ENCODE measurements at regions not wholly inside any gene's neighbourhood (a gene's known extent, or its start where the extent isn't known, plus 50 kb on each side); places are given as distances from the start of the nearest gene placed in this dataset.

DNA sequence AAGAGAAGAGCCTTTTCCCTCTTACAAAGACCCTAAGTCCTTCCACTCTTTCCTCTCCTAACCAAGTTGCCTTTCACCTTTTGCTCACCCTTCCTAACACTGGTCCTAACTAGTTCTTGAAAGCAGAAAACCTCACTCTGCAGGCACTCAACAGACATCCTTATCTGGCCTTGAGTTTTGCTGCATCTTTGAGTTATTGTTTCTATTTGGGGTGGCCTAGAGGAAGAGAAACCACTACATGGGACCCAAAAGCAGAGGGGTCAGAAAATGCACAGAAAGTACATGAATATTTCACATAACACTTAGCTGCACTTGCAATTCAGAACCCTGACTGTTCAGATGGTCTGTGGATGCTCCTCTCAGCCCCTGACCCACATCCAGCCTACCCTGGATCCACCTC lies 178.3 kb upstream of the SYT6 start:
- H3K4me3 ChIP-seq (ENCODE audit: low read length in 2 of 2) = no peak overlapping the region
- H3K27me3 ChIP-seq (ENCODE audit: control insufficient read depth in 2 of 2, insufficient read depth in 2 of 2, low read length in 2 of 2) = no peaks in the 10 kb centered on the region
- no peaks in the 10 kb centered on the region for H3K36me3 ChIP-seq (ENCODE audit: control insufficient read depth in 2 of 2, insufficient read depth in 2 of 2, low read length in 2 of 2)
- H3K4me1 ChIP-seq (ENCODE audit: control insufficient read depth in 2 of 2, insufficient read depth in 2 of 2, low read length in 2 of 2) = no peaks in the 10 kb centered on the region
- H3K9ac ChIP-seq (ENCODE audit: low read depth in 1 of 2, low read length in 2 of 2) = no peak overlapping the region
- H3K9me3 ChIP-seq (ENCODE audit: control insufficient read depth in 2 of 2, low read length in 2 of 2) = no peaks in the 10 kb centered on the region
- no peak overlapping the region for H3K27ac ChIP-seq (ENCODE audit: low read depth in 2 of 2, low read length in 2 of 2)

DNA sequence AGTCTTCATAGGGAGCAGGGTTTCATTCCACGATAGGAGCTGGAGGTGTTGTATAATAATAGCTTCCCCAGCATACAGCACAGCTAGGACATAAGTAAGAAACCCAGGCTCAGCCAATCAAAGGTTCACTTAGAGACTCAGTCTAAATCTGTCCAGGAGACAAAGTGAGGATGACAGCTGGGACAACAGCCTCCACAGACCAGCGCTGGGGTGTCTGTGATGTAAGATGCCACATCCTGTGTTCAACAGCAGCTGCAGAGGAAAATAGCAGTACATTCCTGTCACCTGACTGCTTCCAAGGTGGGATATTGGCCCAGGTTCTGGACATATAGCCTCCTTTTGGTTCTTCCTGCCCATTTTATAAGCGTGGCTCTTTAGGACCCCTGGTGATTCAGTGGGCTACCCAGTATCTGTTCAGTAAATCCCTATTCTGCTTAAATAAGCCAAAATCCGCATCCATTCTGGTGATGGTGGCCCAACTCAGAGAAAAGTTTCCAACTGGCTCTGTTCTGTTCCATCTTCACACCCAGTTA lies 176.8 kb upstream of the SYT6 start:
- Histone ChIP-seq H3K4me1 (ENCODE audit: control insufficient read depth in 2 of 2, insufficient read depth in 2 of 2, low read length in 2 of 2) (no peaks in the 10 kb centered on the region), H3K27me3 (ENCODE audit: control insufficient read depth in 2 of 2, insufficient read depth in 2 of 2, low read length in 2 of 2) (no peaks in the 10 kb centered on the region), H3K36me3 (ENCODE audit: control insufficient read depth in 2 of 2, insufficient read depth in 2 of 2, low read length in 2 of 2) (no peaks in the 10 kb centered on the region), H3K4me3 (ENCODE audit: low read length in 2 of 2) (no peak overlapping the region), H3K27ac (ENCODE audit: low read depth in 2 of 2, low read length in 2 of 2) (no peak overlapping the region), H3K9me3 (ENCODE audit: control insufficient read depth in 2 of 2, low read length in 2 of 2) (no peaks in the 10 kb centered on the region), H3K9ac (ENCODE audit: low read depth in 1 of 2, low read length in 2 of 2) (no peak overlapping the region)

DNA sequence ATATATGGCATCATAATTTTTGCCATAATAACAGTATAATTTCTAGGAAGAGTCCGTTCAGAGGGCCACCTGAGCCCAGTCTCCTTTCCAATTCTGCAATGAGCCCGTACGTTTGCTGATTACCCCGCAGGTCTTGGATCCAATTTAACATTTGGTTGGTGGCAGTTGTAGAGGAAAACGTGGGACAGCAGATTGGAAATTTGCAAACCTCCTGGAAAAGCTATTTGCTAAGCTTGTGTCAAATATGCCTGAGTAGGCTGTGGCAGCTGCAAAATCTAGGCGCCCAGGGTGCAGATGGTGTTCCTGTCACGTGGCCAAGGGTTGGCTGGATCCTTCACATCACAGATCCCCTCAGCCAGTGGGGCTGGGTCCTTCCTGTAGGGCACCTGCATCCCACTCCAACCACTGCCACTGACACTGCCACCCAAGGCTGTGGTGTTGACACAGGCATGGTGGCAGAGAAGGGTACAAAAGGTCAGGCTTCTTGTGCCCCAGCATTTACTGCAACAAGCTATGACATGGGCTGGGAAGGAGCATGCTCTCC lies 174.8 kb upstream of the SYT6 start:
- H3K9ac ChIP-seq (ENCODE audit: low read depth in 1 of 2, low read length in 2 of 2) = no peak overlapping the region
- H3K27me3 ChIP-seq (ENCODE audit: control insufficient read depth in 2 of 2, insufficient read depth in 2 of 2, low read length in 2 of 2) = no peaks in the 10 kb centered on the region
- no peaks in the 10 kb centered on the region for H3K4me1 ChIP-seq (ENCODE audit: control insufficient read depth in 2 of 2, insufficient read depth in 2 of 2, low read length in 2 of 2)
- H3K9me3 ChIP-seq (ENCODE audit: control insufficient read depth in 2 of 2, low read length in 2 of 2) = no peaks in the 10 kb centered on the region
- no peak overlapping the region for H3K27ac ChIP-seq (ENCODE audit: low read depth in 2 of 2, low read length in 2 of 2)
- H3K4me3 ChIP-seq (ENCODE audit: low read length in 2 of 2) = no peak overlapping the region
- no peaks in the 10 kb centered on the region for H3K36me3 ChIP-seq (ENCODE audit: control insufficient read depth in 2 of 2, insufficient read depth in 2 of 2, low read length in 2 of 2)

- H3K4me3 ChIP-seq (ENCODE audit: low read length in 2 of 2) = no peak overlapping the region
- H3K4me1 ChIP-seq (ENCODE audit: control insufficient read depth in 2 of 2, insufficient read depth in 2 of 2, low read length in 2 of 2) = no peaks in the 10 kb centered on the region
- no peaks in the 10 kb centered on the region for H3K27me3 ChIP-seq (ENCODE audit: control insufficient read depth in 2 of 2, insufficient read depth in 2 of 2, low read length in 2 of 2)
- H3K9ac ChIP-seq (ENCODE audit: low read depth in 1 of 2, low read length in 2 of 2) = no peak overlapping the region
- H3K36me3 ChIP-seq (ENCODE audit: control insufficient read depth in 2 of 2, insufficient read depth in 2 of 2, low read length in 2 of 2) = no peaks in the 10 kb centered on the region
- H3K27ac ChIP-seq (ENCODE audit: low read depth in 2 of 2, low read length in 2 of 2) = no peak overlapping the region
- no peaks in the 10 kb centered on the region for H3K9me3 ChIP-seq (ENCODE audit: control insufficient read depth in 2 of 2, low read length in 2 of 2)
Observed at GRCh38 chr1:114324662-114324965, 170.9 kb upstream of the SYT6 start.

DNA sequence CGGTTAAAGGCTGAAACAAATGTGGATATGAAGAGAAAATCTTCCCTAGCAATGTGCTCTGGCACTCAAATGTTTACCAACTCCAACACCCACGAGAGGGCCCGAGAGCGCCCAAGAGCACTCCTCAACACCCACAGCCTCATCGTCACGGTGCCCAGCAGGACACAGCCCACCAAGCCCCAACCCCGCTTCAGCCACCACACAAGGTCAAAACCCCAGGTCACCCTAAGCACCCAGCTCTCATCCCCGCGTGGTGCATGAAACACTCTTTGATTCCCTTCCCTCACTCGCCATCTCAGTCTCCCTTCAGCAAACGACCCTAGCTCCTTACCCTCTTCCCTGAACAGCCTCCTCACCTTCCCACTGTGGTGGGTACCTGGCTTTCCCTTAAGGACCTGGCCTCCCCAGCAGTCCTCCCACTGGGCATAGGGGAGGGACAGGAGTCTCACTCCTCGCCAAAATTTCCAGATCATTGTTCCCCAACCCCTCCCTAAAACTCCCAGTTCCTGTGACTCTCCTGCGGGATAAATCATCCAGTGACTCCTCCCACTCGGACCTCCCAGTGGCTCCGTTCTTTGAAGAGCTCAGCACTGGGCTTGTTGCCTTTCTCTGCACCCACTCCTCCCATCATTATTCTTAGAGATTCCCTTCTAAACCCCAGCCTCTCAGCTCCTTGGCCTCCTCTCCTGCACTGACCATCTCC lies 170.4 kb upstream of the SYT6 start:
- no peaks in the 10 kb centered on the region for H3K27me3 ChIP-seq (ENCODE audit: control insufficient read depth in 2 of 2, insufficient read depth in 2 of 2, low read length in 2 of 2)
- H3K36me3 ChIP-seq (ENCODE audit: control insufficient read depth in 2 of 2, insufficient read depth in 2 of 2, low read length in 2 of 2) = no peaks in the 10 kb centered on the region
- no peak overlapping the region for H3K9ac ChIP-seq (ENCODE audit: low read depth in 1 of 2, low read length in 2 of 2)
- H3K27ac ChIP-seq (ENCODE audit: low read depth in 2 of 2, low read length in 2 of 2) = no peak overlapping the region
- no peaks in the 10 kb centered on the region for H3K4me1 ChIP-seq (ENCODE audit: control insufficient read depth in 2 of 2, insufficient read depth in 2 of 2, low read length in 2 of 2)
- H3K9me3 ChIP-seq (ENCODE audit: control insufficient read depth in 2 of 2, low read length in 2 of 2) = no peaks in the 10 kb centered on the region
- H3K4me3 ChIP-seq (ENCODE audit: low read length in 2 of 2) = no peak overlapping the region

- H3K27me3 ChIP-seq (ENCODE audit: control insufficient read depth in 2 of 2, insufficient read depth in 2 of 2, low read length in 2 of 2) = no peaks in the 10 kb centered on the region
- no peak overlapping the region for H3K4me3 ChIP-seq (ENCODE audit: low read length in 2 of 2)
- H3K9ac ChIP-seq (ENCODE audit: low read depth in 1 of 2, low read length in 2 of 2) = no peak overlapping the region
- H3K4me1 ChIP-seq (ENCODE audit: control insufficient read depth in 2 of 2, insufficient read depth in 2 of 2, low read length in 2 of 2) = no peaks in the 10 kb centered on the region
- H3K36me3 ChIP-seq (ENCODE audit: control insufficient read depth in 2 of 2, insufficient read depth in 2 of 2, low read length in 2 of 2) = no peaks in the 10 kb centered on the region
- no peak overlapping the region for H3K27ac ChIP-seq (ENCODE audit: low read depth in 2 of 2, low read length in 2 of 2)
- no peaks in the 10 kb centered on the region for H3K9me3 ChIP-seq (ENCODE audit: control insufficient read depth in 2 of 2, low read length in 2 of 2)
Observed at GRCh38 chr1:114322734-114323133, 169.1 kb upstream of the SYT6 start.

- Histone ChIP-seq H3K27me3 (ENCODE audit: control insufficient read depth in 2 of 2, insufficient read depth in 2 of 2, low read length in 2 of 2) (no peaks in the 10 kb centered on the region), H3K27ac (ENCODE audit: low read depth in 2 of 2, low read length in 2 of 2) (no peak overlapping the region), H3K36me3 (ENCODE audit: control insufficient read depth in 2 of 2, insufficient read depth in 2 of 2, low read length in 2 of 2) (no peaks in the 10 kb centered on the region), H3K9me3 (ENCODE audit: control insufficient read depth in 2 of 2, low read length in 2 of 2) (no peaks in the 10 kb centered on the region), H3K9ac (ENCODE audit: low read depth in 1 of 2, low read length in 2 of 2) (no peak overlapping the region), H3K4me1 (ENCODE audit: control insufficient read depth in 2 of 2, insufficient read depth in 2 of 2, low read length in 2 of 2) (no peaks in the 10 kb centered on the region), H3K4me3 (ENCODE audit: low read length in 2 of 2) (no peak overlapping the region)
Observed at GRCh38 chr1:114322207-114322606, 168.5 kb upstream of the SYT6 start.

- no peaks in the 10 kb centered on the region for H3K36me3 ChIP-seq (ENCODE audit: control insufficient read depth in 2 of 2, insufficient read depth in 2 of 2, low read length in 2 of 2)
- no peak overlapping the region for H3K9ac ChIP-seq (ENCODE audit: low read depth in 1 of 2, low read length in 2 of 2)
- H3K4me1 ChIP-seq (ENCODE audit: control insufficient read depth in 2 of 2, insufficient read depth in 2 of 2, low read length in 2 of 2) = no peaks in the 10 kb centered on the region
- no peak overlapping the region for H3K4me3 ChIP-seq (ENCODE audit: low read length in 2 of 2)
- no peaks in the 10 kb centered on the region for H3K9me3 ChIP-seq (ENCODE audit: control insufficient read depth in 2 of 2, low read length in 2 of 2)
- H3K27me3 ChIP-seq (ENCODE audit: control insufficient read depth in 2 of 2, insufficient read depth in 2 of 2, low read length in 2 of 2) = no peaks in the 10 kb centered on the region
- no peak overlapping the region for H3K27ac ChIP-seq (ENCODE audit: low read depth in 2 of 2, low read length in 2 of 2)
Observed at GRCh38 chr1:114320586-114320985, 166.9 kb upstream of the SYT6 start.

DNA sequence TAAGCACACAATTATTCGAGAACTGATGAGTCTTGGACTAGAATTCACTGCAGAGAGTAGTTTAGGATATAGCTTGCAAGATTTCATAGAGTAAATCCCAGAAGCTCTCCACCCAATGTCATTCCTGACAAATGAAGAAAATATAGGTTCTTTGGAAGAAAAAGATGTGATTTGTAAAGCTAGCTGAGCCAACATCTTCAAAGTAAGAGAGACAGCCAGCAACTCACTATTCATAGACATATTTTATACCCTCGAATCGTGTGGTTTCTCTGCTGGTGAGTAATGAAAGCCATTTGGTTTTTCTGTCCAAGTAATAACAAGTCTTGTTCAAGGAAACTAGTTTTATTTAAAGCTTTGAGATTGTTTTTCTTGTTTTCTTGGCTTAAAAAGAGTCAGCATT lies 165.7 kb upstream of the SYT6 start:
- Histone ChIP-seq H3K27ac (ENCODE audit: low read depth in 2 of 2, low read length in 2 of 2) (no peak overlapping the region), H3K36me3 (ENCODE audit: control insufficient read depth in 2 of 2, insufficient read depth in 2 of 2, low read length in 2 of 2) (no peaks in the 10 kb centered on the region), H3K4me1 (ENCODE audit: control insufficient read depth in 2 of 2, insufficient read depth in 2 of 2, low read length in 2 of 2) (no peaks in the 10 kb centered on the region), H3K27me3 (ENCODE audit: control insufficient read depth in 2 of 2, insufficient read depth in 2 of 2, low read length in 2 of 2) (no peaks in the 10 kb centered on the region), H3K4me3 (ENCODE audit: low read length in 2 of 2) (no peak overlapping the region), H3K9me3 (ENCODE audit: control insufficient read depth in 2 of 2, low read length in 2 of 2) (no peaks in the 10 kb centered on the region), H3K9ac (ENCODE audit: low read depth in 1 of 2, low read length in 2 of 2) (no peak overlapping the region)

GRCh38 chr1:114318961-114319360 lies 165.3 kb upstream of the SYT6 start:
- Histone ChIP-seq H3K4me1 (ENCODE audit: control insufficient read depth in 2 of 2, insufficient read depth in 2 of 2, low read length in 2 of 2) (no peaks in the 10 kb centered on the region), H3K9me3 (ENCODE audit: control insufficient read depth in 2 of 2, low read length in 2 of 2) (no peaks in the 10 kb centered on the region), H3K27me3 (ENCODE audit: control insufficient read depth in 2 of 2, insufficient read depth in 2 of 2, low read length in 2 of 2) (no peaks in the 10 kb centered on the region), H3K4me3 (ENCODE audit: low read length in 2 of 2) (no peak overlapping the region), H3K9ac (ENCODE audit: low read depth in 1 of 2, low read length in 2 of 2) (no peak overlapping the region), H3K36me3 (ENCODE audit: control insufficient read depth in 2 of 2, insufficient read depth in 2 of 2, low read length in 2 of 2) (no peaks in the 10 kb centered on the region), H3K27ac (ENCODE audit: low read depth in 2 of 2, low read length in 2 of 2) (no peak overlapping the region)

Data from mucosa of rectum (tissue), 2 donors.